IMR-90 (cell line): ENCODE measurements at regions not wholly inside any gene's neighbourhood (a gene's known extent, or its start where the extent isn't known, plus 50 kb on each side); places are given as distances from the start of the nearest gene placed in this dataset.

ENCODE experiments used
- ATAC-seq: fragments of 200-7000 bp; cut with Tn5 transposase; 2 replicates; pipeline ENCODE4 v1.9.1; 2020; ENCODE audit warnings: low read depth, mild to moderate bottlenecking, moderate library complexity
- BruUV-seq: library from RNA; stranded (reverse); fragments of 400-500 nt; replicated peaks from 2 replicates; lab custom pipeline; 2021; lab: Mats Ljungman, UMichigan
- CTCF ChIA-PET: fragments of 300-600 bp; formaldehyde crosslinking; extraction: SDS; loops from one replicate; lab custom pipeline; 2021; ENCODE audit warnings: antibody characterized with exemption; lab: Yijun Ruan, JAX
- POLR2A ChIA-PET: fragments of 300-600 bp; sonication (Branson Sonifier 250); formaldehyde crosslinking; loops from one replicate; lab custom pipeline; 2022; ENCODE audit warnings: antibody characterized with exemption; ENCODE audit not compliant: unreplicated experiment; lab: Charles Lee
- DNase-seq: peaks from one replicate; pipeline ENCODE4 v3.0.0; 2013
- H2AFZ ChIP-seq: replicated peaks from 2 replicates; pipeline ENCODE3; 2013; ENCODE audit warnings: low read length, mild to moderate bottlenecking; ENCODE audit not compliant: poor library complexity
- H2AK5ac ChIP-seq: 2 replicates; pipeline ENCODE4 v1.6.1; 2013; ENCODE audit warnings: low read depth, low read length, inconsistent platforms
- H2AK9ac ChIP-seq: replicated peaks from 2 replicates; pipeline ENCODE3; 2013; ENCODE audit warnings: mild to moderate bottlenecking, low read depth, low read length, moderate library complexity; ENCODE audit not compliant: poor library complexity
- H2BK120ac ChIP-seq: 2 replicates; pipeline ENCODE4 v1.6.1; 2013; ENCODE audit warnings: low read depth, low read length, inconsistent platforms
- H2BK15ac ChIP-seq: 3 replicates; pipeline ENCODE4 v1.6.1; 2013; ENCODE audit warnings: low read depth, low read length, inconsistent platforms
- H2BK20ac ChIP-seq: 2 replicates; pipeline ENCODE4 v1.6.1; 2013; ENCODE audit warnings: low read depth, mild to moderate bottlenecking, inconsistent platforms, low read length, moderate library complexity
- H2BK5ac ChIP-seq: 2 replicates; pipeline ENCODE4 v1.6.1; 2013; ENCODE audit warnings: mild to moderate bottlenecking, low read depth, low read length, inconsistent platforms; ENCODE audit not compliant: poor library complexity, severe bottlenecking
- H3K14ac ChIP-seq: replicated peaks from 2 replicates; pipeline ENCODE4 v1.6.1; 2013; ENCODE audit warnings: low read depth, low read length, inconsistent platforms
- H3K18ac ChIP-seq: 2 replicates; pipeline ENCODE4 v1.6.1; 2013; ENCODE audit warnings: low read depth, low read length, control low read depth
- H3K23ac ChIP-seq: 2 replicates; pipeline ENCODE4 v1.6.1; 2013; ENCODE audit warnings: low read depth, low read length, inconsistent platforms
- H3K27ac ChIP-seq: 2 replicates; pipeline ENCODE4 v1.5.1; 2013; ENCODE audit warnings: mild to moderate bottlenecking, control low read depth, low read length; ENCODE audit not compliant: insufficient read depth
- H3K27me3 ChIP-seq: 2 replicates; pipeline ENCODE4 v1.6.1; 2013; ENCODE audit warnings: low read length; ENCODE audit not compliant: control insufficient read depth, insufficient read depth
- H3K36me3 ChIP-seq: 2 replicates; pipeline ENCODE4 v1.6.1; 2013; ENCODE audit warnings: low read length, mixed read lengths; ENCODE audit not compliant: control insufficient read depth, insufficient read depth
- H3K4ac ChIP-seq: 2 replicates; pipeline ENCODE4 v1.6.1; 2013; ENCODE audit warnings: low read depth, low read length, inconsistent platforms
- H3K4me1 ChIP-seq: 2 replicates; pipeline ENCODE4 v1.6.1; 2013; ENCODE audit warnings: low read length, mixed read lengths; ENCODE audit not compliant: control insufficient read depth, insufficient read depth
- H3K4me2 ChIP-seq: 2 replicates; pipeline ENCODE4 v1.6.1; 2013; ENCODE audit warnings: low read depth, mild to moderate bottlenecking, control low read depth, low read length, moderate library complexity
- H3K4me3 ChIP-seq: 2 replicates; pipeline ENCODE4 v1.5.1; 2013; ENCODE audit warnings: low read depth, mild to moderate bottlenecking, control low read depth, low read length, moderate library complexity; ENCODE audit not compliant: insufficient read depth
- H3K56ac ChIP-seq: 2 replicates; pipeline ENCODE4 v1.6.1; 2013; ENCODE audit warnings: low read length, inconsistent platforms; ENCODE audit not compliant: insufficient read depth; ENCODE audit errors: extremely low read depth
- H3K79me1 ChIP-seq, 2 experiments: 2 replicates each; pipeline ENCODE4 v1.6.1; 2013; ENCODE audit warnings: low read length in 2 of 2, inconsistent platforms in 1 of 2, low read depth in 1 of 2
- H3K9ac ChIP-seq: 2 replicates; pipeline ENCODE4 v1.6.1; 2013; ENCODE audit warnings: low read depth, low read length, control low read depth
- H3K9me1 ChIP-seq: 2 replicates; pipeline ENCODE4 v1.6.1; 2013; ENCODE audit warnings: low read length, inconsistent platforms; ENCODE audit not compliant: insufficient read depth
- H3K9me3 ChIP-seq: 2 replicates; pipeline ENCODE4 v1.6.1; 2013; ENCODE audit warnings: low read length; ENCODE audit not compliant: control insufficient read depth, insufficient read depth
- H4K20me1 ChIP-seq: 2 replicates; pipeline ENCODE4 v1.6.1; 2013; ENCODE audit warnings: low read length, inconsistent platforms; ENCODE audit not compliant: insufficient read depth
- H4K5ac ChIP-seq: 2 replicates; pipeline ENCODE4 v1.6.1; 2013; ENCODE audit warnings: mild to moderate bottlenecking, low read depth, low read length, control low read depth
- H4K8ac ChIP-seq, 2 experiments: 2 replicates each; pipeline ENCODE4 v1.6.1; 2013; ENCODE audit warnings: low read depth in 2 of 2, low read length in 2 of 2, control low read depth in 1 of 2, inconsistent platforms in 1 of 2
- H4K91ac ChIP-seq: 2 replicates; pipeline ENCODE4 v1.6.1; 2013; ENCODE audit warnings: low read depth, low read length, inconsistent platforms; ENCODE audit not compliant: insufficient read depth
- BHLHE40 ChIP-seq: fragments of 150-350 bp; IDR thresholded peaks from 2 replicates; pipeline ENCODE4 v1.6.1; 2016; ENCODE audit warnings: mild to moderate bottlenecking, low read depth, low read length
- CEBPB ChIP-seq: IDR thresholded peaks from 2 replicates; pipeline ENCODE4 v1.6.1; 2012; ENCODE audit warnings: low read depth, low read length, improper control_type of control experiment
- CHD1 ChIP-seq: IDR thresholded peaks from 2 replicates; pipeline ENCODE4 v1.6.1; 2012; ENCODE audit warnings: low read depth, low read length, improper control_type of control experiment
- FOS ChIP-seq: fragments of 150-350 bp; IDR thresholded peaks from 2 replicates; pipeline ENCODE4 v1.6.1; 2016; ENCODE audit warnings: low read depth, low read length
- MAFK ChIP-seq: IDR thresholded peaks from 2 replicates; pipeline ENCODE4 v1.6.1; 2012; ENCODE audit warnings: low read depth, low read length, improper control_type of control experiment
- MAZ ChIP-seq: IDR thresholded peaks from 2 replicates; pipeline ENCODE4 v1.6.1; 2012; ENCODE audit warnings: low read depth, mild to moderate bottlenecking, low read length, improper control_type of control experiment, moderate library complexity, borderline replicate concordance
- MXI1 ChIP-seq: IDR thresholded peaks from 2 replicates; pipeline ENCODE4 v1.6.1; 2012; ENCODE audit warnings: low read depth, mild to moderate bottlenecking, low read length, moderate library complexity, borderline replicate concordance
- NFE2L2 ChIP-seq: fragments of 150-350 bp; IDR thresholded peaks from 2 replicates; pipeline ENCODE4 v1.6.1; 2016; ENCODE audit warnings: low read depth, mild to moderate bottlenecking, low read length
- POLR2A ChIP-seq: IDR thresholded peaks from 2 replicates; pipeline ENCODE4 v1.6.1; 2012; ENCODE audit warnings: mild to moderate bottlenecking, low read depth, low read length
- RAD21 ChIP-seq: IDR thresholded peaks from 2 replicates; pipeline ENCODE4 v1.6.1; 2012; ENCODE audit warnings: low read length, improper control_type of control experiment
- RCOR1 ChIP-seq: IDR thresholded peaks from 2 replicates; pipeline ENCODE4 v1.6.1; 2012; ENCODE audit warnings: mild to moderate bottlenecking, low read length, improper control_type of control experiment; ENCODE audit not compliant: insufficient replicate concordance
- RFX5 ChIP-seq: IDR thresholded peaks from 2 replicates; pipeline ENCODE4 v1.8.0; 2012; ENCODE audit warnings: low read depth, mild to moderate bottlenecking, low read length, moderate library complexity
- SMC3 ChIP-seq: fragments of 150-350 bp; IDR thresholded peaks from 2 replicates; pipeline ENCODE4 v1.6.1; 2016; ENCODE audit warnings: low read depth, mild to moderate bottlenecking, antibody characterized with exemption, low read length, moderate library complexity
- WGBS, 2 experiments: methylation state at CpG; one replicate each; pipeline versions ENCODE4 v1.1.5 to v1.1.7; 2013; ENCODE audit warnings: missing lambda C conversion rate in 2 of 2; ENCODE audit not compliant: insufficient read length in 1 of 2; ENCODE audit errors: extremely low coverage in 2 of 2; 5-methylcytosine and 5-hydroxymethylcytosine counted together
- dilution Hi-C: fragments of 300-500 bp; cut with HindIII; formaldehyde crosslinking; loops from one replicate; pipeline ENCODE4 v1.14.3; 2018; ENCODE audit warnings: low sequenced_read_pairs; ENCODE audit not compliant: unreplicated experiment
- in situ Hi-C: fragments of 300-500 bp; cut with MboI; formaldehyde crosslinking; loops from 3 replicates; pipeline ENCODE4 v1.14.3; 2019; ENCODE audit warnings: low sequenced_read_pairs, inconsistent platforms, mixed read lengths
- intact Hi-C: fragments of 100-400 bp; cut with micrococcal nuclease; formaldehyde crosslinking; loops from 2 replicates; pipeline ENCODE4 v1.10.0; 2022
- TF ChIP-seq, protein P1 (sequence below): fragments of 150-350 bp; IDR thresholded peaks from 2 replicates; pipeline ENCODE4 v1.6.1; 2017; ENCODE audit warnings: mild to moderate bottlenecking, antibody characterized with exemption, low read length, low read depth

DNA sequence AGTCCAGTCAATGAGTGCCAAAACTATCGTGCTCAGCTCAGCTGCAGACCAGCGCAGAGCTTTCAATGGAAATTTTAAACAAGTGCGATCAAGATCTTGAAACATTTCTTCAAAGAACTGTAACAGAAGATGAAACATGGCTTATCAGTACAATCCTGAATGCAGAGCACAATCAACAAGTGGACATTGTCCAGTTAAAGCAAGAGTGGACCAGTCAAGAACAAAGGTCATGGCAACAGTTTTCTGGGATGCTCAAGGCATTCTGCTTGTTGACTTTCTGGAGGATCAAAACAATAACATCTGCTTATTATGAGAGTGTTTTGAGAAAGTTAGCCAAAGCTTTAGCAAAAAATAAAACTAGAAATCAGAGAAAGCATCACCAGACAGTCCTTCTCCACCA is 374.2 kb downstream of the SETD4 start:
- CTCF ChIA-PET = no interaction called here
- no peak overlapping the region for H3K4me3 ChIP-seq
- 50% methylated on average over 2 of the region's 3 CpGs; no CpG with 5 or more reads in 1 of the 2 experiments for WGBS, 2 experiments
- POLR2A ChIA-PET = interaction anchor here (0.6 kb wide), 1 partner anchor 10 kb away, joined by 3 read pairs; no protein-coding TSS in a partner anchor
- no peak overlapping the region for H4K8ac ChIP-seq
- intact Hi-C loops = no loop called here
- no peak overlapping the region for H4K91ac ChIP-seq
- DNase-seq (no peak), ATAC-seq (no peak)
- no peak overlapping the region for H4K5ac ChIP-seq
- no peak overlapping the region for H3K4ac ChIP-seq
- H3K14ac ChIP-seq = no peak overlapping the region
- no peak overlapping the region for H3K18ac ChIP-seq
- H3K4me1 ChIP-seq = no peaks in the 10 kb centered on the region
- H2AFZ ChIP-seq = no peak overlapping the region
- H4K20me1 ChIP-seq = no peaks in the 10 kb centered on the region
- no peak overlapping the region for H2BK120ac ChIP-seq
- H2AK9ac ChIP-seq = no peak overlapping the region
- no peak overlapping the region for H3K56ac ChIP-seq
- no peak overlapping the region for H3K9ac ChIP-seq
- H3K36me3 ChIP-seq = no peaks in the 10 kb centered on the region
- no peak overlapping the region for H3K23ac ChIP-seq
- H2BK20ac ChIP-seq = no peak overlapping the region
- no TSS peak for BruUV-seq
- in situ Hi-C loops = no loop called here
- peaks cover 5% of the 10 kb centered on the region for H3K27me3 ChIP-seq
- no peak overlapping the region for H3K4me2 ChIP-seq
- 0 out of 2 replicates have a peak, but pooled peaks cover 2% of the 10 kb centered on the region for H3K9me1 ChIP-seq
- H2BK5ac ChIP-seq = no peak overlapping the region
- dilution Hi-C loops = no loop called here
- no peak overlapping the region for H2BK15ac ChIP-seq
- no peaks in the 10 kb centered on the region for H3K9me3 ChIP-seq
- no peak overlapping the region for H2AK5ac ChIP-seq
- no peak overlapping the region for H3K27ac ChIP-seq
- H3K79me1 ChIP-seq = no peaks in the 10 kb centered on the region
- TF ChIP-seq, protein P1, sequence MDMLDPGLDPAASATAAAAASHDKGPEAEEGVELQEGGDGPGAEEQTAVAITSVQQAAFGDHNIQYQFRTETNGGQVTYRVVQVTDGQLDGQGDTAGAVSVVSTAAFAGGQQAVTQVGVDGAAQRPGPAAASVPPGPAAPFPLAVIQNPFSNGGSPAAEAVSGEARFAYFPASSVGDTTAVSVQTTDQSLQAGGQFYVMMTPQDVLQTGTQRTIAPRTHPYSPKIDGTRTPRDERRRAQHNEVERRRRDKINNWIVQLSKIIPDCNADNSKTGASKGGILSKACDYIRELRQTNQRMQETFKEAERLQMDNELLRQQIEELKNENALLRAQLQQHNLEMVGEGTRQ = no peak
- no peak for TF ChIP-seq RFX5
- TF ChIP-seq BHLHE40 = no peak
- no peak for TF ChIP-seq NFE2L2
- no peak for TF ChIP-seq RAD21
- TF ChIP-seq CHD1 = no peak
- TF ChIP-seq SMC3 = no peak
- TF ChIP-seq RCOR1 = no peak
- TF ChIP-seq MXI1 = no peak
- TF ChIP-seq POLR2A = no peak
- no peak for TF ChIP-seq CEBPB
- no peak for TF ChIP-seq MAFK
- TF ChIP-seq MAZ = no peak
- no peak for TF ChIP-seq FOS
